Upper lobe of left lung (tissue), 4 donors: ENCODE measurements at regions not wholly inside any gene's neighbourhood (a gene's known extent, or its start where the extent isn't known, plus 50 kb on each side); places are given as distances from the start of the nearest gene placed in this dataset.

Experiments
- EP300 ChIP-seq, 4 donors: sonication (generic); formaldehyde crosslinking; IDR thresholded peaks; one replicate each; pipeline ENCODE4 v1.5.1; 2017; ENCODE audit warnings: antibody characterized with exemption in 4 of 4, control low read depth in 2 of 4
- POLR2A ChIP-seq, 4 donors: fragments of 450-650 bp; IDR thresholded peaks; one replicate each; pipeline ENCODE4 v1.5.1; 2016 to 2017; ENCODE audit warnings: antibody characterized with exemption in 4 of 4, mild to moderate bottlenecking in 2 of 4
- POLR2AphosphoS5 ChIP-seq, 2 donors: sonication (generic); formaldehyde crosslinking; IDR thresholded peaks; one replicate each; pipeline ENCODE4 v1.5.1; 2017; ENCODE audit warnings: antibody characterized with exemption in 2 of 2
- TF ChIP-seq, protein P1 (sequence below), 6 experiments: fragments of 450-650 bp in 4 of 6; fragments of 200-600 bp in 2 of 6; sonication (generic) in 2 of 6; IDR thresholded peaks; one replicate each; pipeline ENCODE4 v1.5.1; 2016 to 2019; ENCODE audit warnings: antibody characterized with exemption in 6 of 6

GRCh38 chr2:118216224-118216623 lies 128.0 kb downstream of the INSIG2 start:
- TF ChIP-seq, protein P1, sequence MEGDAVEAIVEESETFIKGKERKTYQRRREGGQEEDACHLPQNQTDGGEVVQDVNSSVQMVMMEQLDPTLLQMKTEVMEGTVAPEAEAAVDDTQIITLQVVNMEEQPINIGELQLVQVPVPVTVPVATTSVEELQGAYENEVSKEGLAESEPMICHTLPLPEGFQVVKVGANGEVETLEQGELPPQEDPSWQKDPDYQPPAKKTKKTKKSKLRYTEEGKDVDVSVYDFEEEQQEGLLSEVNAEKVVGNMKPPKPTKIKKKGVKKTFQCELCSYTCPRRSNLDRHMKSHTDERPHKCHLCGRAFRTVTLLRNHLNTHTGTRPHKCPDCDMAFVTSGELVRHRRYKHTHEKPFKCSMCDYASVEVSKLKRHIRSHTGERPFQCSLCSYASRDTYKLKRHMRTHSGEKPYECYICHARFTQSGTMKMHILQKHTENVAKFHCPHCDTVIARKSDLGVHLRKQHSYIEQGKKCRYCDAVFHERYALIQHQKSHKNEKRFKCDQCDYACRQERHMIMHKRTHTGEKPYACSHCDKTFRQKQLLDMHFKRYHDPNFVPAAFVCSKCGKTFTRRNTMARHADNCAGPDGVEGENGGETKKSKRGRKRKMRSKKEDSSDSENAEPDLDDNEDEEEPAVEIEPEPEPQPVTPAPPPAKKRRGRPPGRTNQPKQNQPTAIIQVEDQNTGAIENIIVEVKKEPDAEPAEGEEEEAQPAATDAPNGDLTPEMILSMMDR (IDR thresholded peaks at IDR 0.05), result no peak
- no peak for TF ChIP-seq POLR2A (IDR thresholded peaks at IDR 0.05)
- TF ChIP-seq POLR2AphosphoS5 (IDR thresholded peaks at IDR 0.05), result no peak
- no peak for TF ChIP-seq EP300 (IDR thresholded peaks at IDR 0.05)
